GF-D8 (cell line): ENCODE measurements at regions not wholly inside any gene's neighbourhood (a gene's known extent, or its start where the extent isn't known, plus 50 kb on each side); places are given as distances from the start of the nearest gene placed in this dataset.
"Not testable (repeated sequence)": the region's sequence is repeated elsewhere in the genome, so short reads cannot be mapped to it uniquely, and the experiment has no call there.

Experiments used
- DNase-seq: peaks from one replicate; lab custom pipeline; 2025; lab: John Stamatoyannopoulos, UW

DNA sequence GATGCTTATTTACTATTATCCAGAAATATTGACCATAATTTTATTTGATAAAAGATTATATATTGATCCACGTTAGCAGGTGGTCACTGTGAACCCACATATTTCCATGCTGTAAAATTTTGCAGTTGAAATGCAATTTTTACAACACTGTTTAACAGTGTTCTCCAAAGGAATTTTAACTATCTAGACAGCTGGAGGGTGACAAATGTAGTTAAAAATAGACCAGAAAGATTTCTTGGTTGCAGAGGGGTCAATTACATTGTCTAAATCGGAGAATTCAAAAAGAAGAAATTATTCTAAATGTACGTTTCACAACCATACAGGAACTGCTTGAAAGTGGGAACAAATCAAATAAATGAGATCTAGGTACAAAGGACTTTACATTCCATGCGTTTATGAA is 625.2 kb upstream of the NCAM2 start:
- DNase-seq = no peak

DNA sequence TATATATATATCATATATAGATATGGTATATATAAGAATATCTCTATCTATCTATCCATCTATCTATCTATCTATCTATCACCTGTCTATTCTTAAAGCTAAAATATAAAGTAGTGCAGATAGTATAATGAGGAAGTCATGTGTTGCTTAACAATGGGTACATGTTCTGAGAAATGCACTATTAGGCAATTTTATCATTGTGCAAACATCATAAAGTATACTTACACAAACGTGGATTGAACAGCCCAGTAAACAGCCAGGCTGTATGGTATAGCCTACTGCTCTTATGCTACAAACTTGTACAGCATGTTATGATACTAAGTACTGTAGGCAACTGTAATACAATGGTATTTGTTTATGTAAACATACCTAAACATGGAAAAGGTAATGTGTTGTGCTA is 621.0 kb upstream of the NCAM2 start:
- DNase-seq = peak; percentile 30

DNA sequence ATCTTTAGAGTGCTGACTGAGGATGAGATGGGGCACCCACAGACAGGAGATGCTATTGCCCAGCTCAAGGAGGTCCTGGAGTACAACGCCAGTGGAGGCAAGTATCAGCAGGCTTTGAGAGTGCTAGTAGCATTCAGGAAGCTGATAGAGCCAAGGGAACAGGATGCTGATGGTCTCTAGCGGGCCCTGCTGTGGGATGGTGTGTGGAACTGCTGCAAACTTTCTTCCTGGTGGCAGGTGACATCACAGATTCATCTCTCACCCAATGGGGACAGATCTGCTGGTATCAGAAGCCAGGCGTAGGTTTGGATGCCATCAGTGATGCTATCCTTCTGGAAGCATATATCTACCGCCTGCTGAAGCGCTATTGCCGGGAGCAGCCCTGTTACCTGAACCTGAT is 609.8 kb upstream of the NCAM2 start:
- DNase-seq = no peak

DNA sequence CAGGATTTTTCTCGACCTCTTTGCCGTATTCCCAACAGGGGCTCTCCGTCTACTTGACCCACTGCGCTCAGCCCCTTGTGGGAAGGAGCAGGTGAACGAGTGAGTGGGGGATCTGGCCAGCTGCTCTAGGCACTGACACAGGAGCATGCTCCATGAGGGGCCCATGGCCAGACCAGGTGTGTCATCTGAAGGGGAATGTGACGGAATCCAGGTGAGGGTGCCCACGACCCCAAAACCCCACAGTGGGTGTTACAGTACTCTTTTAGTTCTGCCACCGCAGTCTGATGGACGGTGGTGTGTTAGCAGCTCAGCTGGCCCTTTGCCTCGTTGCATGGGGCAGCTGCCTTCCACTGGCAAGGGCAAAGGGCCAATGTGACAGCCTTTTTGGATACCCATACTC is 601.4 kb upstream of the NCAM2 start:
- no peak for DNase-seq

DNA sequence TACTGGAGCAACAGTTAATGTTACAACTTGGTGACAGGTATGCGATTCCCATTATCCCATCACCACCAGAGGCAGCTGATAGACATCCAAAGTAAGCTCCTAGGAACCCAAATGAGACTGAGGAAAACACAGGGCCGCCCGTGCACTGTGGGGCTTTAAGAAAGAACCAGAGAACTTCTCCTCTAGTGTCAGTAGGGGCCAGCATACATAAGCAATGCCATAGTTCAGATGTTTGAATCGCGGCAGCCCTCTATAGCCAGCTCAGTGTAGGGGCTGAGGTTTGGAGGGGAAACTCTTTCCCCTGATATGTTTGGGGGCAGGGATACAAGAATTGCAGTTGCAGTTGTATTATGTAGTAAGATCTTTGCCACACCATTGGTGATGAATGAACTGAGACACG is 593.3 kb upstream of the NCAM2 start:
- DNase-seq = no peak

DNA sequence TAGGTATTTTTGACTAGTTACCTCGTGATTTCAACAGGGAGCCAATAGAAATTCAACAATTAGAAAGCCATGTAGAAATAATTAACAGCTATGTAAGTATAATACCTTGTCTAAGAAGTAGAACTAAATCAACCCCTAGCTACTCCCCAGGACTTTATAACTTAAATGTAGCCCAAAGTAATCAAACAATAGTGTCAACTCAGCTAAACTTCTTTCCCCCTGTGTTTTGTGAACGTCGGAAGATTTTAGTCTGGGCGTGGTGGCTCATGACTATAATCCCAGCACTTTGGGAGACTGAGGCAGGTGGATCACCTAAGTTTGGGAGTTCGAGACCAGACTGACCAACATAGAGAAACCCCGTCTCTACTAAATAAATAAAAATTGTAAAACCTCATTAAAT is 579.9 kb upstream of the NCAM2 start:
- DNase-seq = no peak

DNA sequence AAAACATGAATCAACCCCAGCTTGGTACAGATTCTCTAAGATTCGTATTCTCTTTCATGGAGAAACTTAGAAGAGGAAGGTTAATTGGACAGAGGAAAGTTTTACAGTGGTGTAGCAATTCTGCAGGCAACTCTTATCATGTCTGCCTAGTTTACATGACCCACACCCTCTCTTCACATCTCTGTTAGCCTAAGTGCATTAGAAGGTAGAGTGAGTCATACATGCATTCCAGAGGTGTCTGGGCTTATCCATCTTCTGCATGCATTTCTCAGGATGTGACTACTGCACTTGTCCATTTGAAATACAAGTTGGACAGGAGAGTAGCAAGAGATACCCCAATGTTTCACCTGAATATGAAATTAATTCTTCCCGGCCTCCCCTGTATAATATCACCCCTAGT is 578.4 kb upstream of the NCAM2 start:
- no peak for DNase-seq

DNA sequence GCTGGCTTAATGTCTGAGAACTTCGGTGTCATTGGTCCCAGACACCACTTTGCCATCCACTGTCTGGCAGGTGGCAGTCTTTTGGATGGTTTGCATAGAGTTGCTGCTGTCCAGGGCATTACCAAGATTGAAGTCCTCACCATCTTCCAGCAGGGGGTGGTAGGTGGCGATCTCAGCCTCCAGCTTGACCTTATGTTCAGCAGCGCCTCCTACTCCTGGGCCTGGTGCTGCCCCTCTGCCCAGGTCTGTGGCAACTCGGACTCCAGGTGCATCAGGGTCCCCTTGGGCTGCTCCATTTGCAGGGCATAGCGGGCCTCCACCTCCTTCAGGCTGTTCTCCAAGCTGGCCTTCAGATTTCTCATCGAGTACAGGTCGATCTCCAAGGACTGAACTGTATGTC is 573.3 kb upstream of the NCAM2 start:
- DNase-seq = no peak

DNA sequence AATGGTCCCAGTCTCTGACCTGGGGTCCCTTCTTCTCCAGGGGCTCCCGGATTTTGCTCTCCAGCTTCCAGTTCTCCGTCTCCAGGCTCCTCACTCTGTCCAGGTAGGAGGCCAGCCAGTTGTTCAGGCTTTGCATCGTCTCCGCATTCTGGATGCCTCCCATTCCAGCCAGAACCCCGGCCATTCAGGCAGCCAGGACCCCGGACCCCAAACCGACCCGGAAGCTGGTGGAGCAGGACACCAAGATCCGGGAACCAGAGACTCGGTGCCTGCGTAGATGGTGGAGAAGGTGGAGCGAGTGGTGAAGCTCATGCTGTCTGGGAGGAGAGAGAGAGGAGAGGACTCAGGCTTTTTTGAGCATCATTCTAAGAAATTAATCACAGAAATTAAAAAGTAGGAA is 572.4 kb upstream of the NCAM2 start:
- DNase-seq = no peak

DNA sequence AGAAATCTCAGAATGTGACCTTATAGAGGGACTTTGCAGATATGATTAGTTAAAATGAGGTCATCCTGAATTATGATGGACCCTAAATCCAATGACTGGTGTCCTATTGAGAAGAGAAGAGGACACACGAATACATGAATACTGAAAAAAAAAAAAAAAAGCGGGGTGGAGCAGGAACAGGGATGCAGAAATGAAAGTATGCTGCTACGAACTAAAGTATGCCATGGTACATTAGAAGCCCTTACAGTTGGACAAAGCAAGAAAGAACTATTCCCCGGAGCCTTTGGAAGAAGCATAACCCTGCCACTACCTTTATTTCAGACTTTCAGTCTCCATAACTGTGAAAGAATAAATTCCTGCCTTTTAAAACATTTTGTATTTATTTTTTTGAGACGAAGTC is 557.9 kb upstream of the NCAM2 start:
- no peak for DNase-seq

DNA sequence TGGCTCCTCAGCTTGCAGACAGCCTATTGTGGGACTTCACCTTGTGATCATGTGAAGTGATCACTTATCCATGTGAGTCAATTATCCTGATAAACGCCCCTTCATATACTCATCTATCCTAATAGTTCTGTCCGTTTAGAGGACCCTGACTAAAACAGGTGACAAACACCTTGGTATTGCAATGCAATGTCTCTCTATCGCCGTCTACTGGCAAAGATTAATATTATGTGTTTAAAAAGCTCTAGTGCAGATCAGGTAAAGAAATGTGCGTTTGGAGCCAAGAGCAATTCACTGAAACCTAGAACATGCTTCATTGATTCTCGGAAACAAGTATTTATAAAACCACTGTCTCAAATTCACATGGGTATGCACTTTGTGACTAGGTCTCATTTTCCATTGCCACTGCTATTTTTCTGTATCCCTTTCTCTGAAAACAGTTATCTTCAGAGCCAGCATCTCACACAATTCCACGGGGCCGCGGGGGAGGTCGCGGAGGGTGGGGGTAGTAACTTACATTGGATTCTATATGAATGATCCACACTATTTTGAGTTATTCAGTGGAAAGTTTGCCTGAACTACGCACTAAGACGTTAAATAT is 554.6 kb upstream of the NCAM2 start:
- no peak for DNase-seq

DNA sequence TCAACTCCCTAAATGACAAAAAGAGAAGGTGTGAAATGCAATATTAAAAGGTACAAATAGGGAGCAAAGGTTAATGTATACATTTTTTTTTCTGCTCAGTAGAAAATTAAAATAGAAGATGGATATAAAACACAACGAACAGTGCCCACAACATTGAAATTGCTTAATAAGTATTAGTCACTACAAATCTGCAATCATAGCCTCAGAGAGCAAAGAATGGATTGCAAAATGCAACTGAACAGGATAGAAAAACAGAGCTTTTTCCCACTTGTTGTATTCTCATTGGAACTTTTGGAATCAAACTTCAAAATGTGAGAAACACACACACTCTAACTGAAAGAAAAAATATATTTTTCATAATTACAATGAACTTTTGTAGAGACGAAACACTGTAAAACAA is 552.2 kb upstream of the NCAM2 start:
- no peak for DNase-seq

DNA sequence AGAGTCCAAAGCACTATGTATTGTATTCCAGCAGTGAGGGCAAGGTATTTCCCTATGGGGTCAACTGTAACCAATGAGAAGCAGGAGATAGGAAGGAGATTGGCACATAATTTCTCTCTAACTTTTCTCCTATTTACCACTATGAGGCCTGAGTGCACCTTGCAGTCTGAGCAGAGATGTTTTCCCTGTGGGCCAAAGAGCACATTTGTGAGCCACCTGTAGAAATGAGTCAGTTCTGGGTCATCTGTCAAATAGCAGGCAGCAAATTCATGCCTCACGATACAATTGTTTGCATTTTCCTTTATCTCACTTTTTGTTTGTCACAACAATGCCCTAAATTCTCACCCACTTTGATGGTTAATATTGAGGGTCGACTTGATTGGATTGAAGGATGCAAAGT is 547.2 kb upstream of the NCAM2 start:
- DNase-seq = no peak

DNA sequence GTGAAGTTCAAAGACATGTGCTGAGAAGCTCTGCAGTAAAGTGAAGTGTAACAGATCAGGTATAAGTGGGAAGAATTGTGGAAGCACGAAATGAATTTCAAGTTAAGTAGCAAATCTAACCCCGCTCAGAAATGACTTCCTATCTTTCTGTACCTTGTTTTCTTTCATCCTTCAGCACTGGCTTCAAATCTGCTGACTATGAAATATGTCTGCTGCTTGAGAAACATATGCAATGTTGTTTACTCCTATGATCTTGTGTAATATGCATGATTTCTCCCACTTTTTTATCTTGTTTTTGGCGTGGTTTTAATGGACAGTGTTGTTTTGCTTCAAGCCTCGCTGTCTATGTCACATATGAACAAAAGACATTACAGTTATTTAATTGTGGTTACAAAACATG is 545.3 kb upstream of the NCAM2 start:
- no peak for DNase-seq

DNA sequence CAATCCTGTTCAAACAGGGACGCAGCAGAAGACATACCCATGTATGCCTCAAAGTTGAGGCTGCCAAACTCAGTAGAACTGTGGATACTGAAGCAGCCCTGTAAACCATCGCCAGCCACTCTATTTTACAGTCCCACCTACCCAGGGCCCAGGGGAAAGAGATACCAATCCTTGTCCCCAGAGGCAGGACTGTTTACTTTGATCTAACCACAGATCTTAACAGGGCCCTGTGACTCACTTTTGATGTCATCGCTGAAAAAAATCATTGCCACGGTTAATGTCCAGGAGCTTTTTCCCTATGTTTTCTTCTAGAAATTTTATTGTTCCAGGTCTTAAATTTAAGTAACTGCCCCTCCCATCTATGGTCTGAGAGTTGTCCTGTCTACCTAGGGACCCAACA is 538.4 kb upstream of the NCAM2 start:
- no peak for DNase-seq

DNA sequence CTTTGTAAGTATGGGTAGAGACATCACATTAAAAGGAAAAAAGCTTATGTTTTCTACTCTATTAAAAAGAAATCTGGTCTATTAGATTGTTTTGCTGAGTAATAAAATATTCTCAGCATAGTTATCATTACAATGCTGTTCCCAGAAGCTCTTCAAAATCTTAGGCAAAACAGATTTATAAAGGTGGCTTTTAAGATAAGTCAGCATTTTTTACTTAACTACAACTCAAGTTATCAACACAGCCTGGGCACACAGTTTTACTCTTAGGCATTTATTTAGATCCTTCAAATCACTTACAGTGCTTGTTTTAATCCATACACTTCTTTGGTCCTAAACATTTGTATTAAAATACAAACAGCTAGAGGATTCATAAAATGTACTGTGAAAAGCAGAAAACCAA is 534.8 kb upstream of the NCAM2 start:
- DNase-seq = no peak

DNA sequence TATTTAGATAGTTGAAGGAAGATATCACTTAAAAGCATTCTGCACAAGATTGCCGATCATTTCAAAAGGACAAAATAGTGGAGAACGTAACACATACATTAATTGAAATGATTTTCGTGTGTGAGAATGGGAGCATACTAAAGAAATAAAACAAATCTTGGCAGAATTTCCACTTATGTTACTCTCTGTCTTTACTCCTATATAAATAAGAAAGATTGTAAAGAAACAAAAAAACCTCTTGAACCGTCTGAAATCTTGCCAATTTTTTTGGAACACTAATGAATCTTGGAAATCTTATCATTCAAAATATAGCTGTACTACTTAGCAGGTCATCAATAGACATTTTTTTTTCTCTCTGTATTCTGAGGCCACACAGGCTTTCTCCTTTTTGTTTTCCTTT is 528.8 kb upstream of the NCAM2 start:
- DNase-seq = no peak

DNA sequence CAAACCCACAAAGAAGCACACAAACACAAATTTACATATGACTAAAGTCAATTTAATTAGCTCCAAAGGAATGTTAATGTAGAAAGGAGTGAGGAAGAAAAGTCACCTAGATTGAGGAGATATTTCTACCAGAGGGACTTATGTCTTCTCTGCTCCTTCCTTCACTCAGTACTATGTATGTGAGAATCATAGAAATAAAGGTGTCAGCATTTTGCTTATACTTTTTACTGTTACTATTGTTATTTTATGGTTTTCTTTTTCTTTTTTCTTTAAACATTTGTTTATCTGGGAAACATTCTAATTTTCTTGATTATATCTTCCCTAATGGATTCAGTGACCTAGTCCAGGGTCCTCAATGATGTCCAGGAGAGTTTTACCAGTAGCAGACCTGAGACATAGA is 511.9 kb upstream of the NCAM2 start:
- DNase-seq = no peak

DNA sequence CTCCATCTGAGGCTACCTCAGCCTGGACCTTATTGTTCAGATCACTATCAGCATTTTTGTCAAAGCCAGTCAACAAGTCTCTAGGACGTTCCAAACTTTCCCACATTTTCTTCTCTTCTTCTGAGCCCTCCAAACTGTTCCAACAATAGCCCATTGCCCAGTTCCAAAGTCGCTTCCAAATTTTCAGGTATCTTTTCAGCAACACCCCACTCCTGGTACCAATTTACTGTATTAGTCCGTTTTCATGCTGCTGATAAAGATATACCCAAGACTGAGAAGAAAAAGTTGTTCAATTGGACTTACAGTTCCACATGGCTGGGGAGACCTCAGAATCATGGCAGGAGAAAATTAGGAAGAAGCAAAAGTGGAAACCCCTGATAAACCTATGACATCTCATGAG is 495.3 kb upstream of the NCAM2 start:
- DNase-seq = not testable (repeated sequence)

DNA sequence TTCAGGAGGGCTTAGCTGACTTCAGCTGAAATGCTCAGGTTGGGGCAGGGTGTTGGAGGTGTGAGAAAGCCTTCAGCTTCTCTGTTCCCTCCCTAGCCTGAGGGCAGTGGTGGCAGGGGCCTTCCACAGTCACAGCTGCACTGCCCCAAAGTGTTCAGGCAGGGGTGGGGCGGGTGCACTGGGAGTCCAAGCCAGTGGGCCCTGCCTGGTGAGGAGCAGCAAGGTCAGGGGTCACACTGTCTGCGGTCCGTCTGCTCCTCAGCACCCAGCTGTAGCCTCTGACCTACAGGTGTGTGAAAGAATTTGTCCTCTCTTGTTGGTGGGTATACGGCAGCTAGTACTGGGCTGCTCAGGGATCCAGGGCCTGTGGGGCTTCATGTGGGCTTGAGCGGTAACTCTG is 490.4 kb upstream of the NCAM2 start:
- DNase-seq = no peak

DNA sequence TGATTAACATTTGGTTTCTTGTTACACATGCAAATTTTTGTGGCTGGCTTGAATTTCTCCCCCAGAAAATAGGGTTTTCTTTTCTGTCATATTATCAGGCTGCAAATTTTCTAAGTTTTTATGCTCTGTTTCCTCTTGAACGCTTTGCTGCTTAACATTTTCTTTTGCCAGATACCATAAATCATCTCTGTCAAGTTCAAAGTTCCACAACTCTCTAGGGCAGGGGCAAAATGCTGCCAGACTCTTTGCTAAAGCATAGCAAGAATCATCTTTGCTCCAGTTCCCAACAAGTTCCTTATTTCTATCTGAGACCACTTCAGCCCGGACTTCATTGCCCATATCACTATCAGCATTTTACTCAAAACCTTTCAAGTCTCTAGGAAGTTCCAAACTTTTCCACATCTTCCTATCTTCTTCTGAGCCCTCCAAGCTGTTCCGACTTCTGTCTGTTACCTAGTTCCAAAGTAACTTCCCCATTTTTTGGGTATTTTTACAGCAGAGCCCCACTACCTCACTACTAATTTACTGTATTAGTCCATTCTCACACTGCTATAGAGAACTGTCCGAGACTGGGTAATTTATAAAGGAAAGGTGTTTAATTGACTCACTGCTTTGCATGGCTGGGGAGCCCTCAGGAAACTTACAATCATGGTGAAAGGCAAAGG is 486.9 kb upstream of the NCAM2 start:
- no peak for DNase-seq

DNA sequence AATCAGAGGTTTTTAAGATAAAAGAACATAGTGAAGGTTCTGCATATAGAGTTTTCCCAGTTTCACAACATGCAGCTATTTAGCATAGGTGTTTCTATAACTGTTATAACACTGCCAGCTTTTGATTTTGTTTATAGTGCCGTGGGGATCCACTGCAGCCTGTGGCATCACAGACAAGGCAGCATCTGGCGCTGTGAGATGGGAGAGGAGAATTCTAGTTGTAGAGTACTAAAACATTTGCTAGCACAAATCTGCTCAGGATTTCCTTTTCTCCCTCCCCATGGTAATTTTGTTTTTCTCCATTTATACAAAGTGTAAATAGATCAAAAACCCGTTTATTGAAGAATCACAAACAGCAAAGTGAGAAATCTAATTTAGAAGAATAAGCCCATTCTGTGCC is 482.8 kb upstream of the NCAM2 start:
- DNase-seq = no peak

DNA sequence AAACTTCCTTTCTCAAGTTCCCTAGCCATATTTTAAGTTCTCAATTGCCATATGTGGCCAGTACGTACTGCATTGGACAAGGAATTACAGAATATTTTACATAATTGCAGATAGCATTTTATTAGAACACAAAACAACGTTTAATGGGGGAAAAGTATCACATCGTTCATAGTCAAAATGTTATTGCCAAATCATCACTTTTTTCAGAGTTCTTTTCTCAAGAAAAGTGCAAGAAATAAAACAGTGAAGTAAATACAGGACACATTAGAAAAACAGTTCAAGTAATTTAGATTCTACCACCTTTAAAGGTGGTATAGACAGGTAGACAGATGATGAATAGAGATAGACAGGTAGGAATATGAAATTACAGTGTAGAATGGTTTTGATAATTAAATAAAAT is 479.1 kb upstream of the NCAM2 start:
- no peak for DNase-seq

DNA sequence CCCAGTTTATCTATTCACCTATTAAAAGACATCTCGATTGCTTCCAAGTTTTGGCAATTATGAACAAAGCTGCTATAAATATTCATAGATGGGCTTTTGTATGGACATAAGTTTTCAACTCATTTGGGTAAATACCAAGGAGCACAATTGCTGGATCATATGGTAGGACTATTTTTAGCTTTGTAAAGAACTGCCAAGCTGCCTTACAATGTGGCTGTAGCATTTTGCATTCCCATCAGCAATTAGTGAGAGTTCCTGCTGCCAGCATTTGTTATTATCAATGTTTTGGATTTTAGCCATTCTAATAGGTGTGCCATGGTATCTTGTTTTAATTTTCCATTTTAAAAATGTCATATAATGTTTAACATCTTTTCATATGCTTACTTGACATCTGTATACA is 475.6 kb upstream of the NCAM2 start:
- no peak for DNase-seq

DNA sequence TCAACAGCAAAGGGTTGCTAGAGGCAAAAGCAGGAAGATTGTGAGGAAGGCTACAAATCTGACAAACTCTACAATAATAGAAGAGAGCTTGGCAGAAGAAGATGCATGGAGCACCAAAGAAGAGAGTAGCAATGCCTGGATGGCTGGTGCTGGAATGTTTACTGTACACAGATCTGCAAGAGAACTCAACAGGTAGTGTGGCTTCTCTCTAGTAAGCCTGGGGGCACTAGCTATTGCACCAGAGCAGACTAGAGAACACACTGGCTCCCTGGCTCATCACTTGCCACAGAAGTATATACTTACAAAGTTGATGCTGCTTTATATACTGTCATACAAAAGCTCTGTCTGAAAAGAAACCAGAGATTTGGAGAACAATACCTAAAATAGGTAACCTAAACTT is 475.0 kb upstream of the NCAM2 start:
- DNase-seq = no peak
